ENCODE measurements at regions not wholly inside any gene's neighbourhood (a gene's known extent, or its start where the extent isn't known, plus 50 kb on each side); places are given as distances from the start of the nearest gene placed in this dataset.
A peak's percentile ranks its signal among the peaks of the same experiment; 100 is the strongest.

GRCh38 chr3:186487819-186488218, 56.4 kb downstream of the CRYGS start:
- Mint-ChIP-seq H3K4me3 (no peak overlapping the region), H3K27me3 (ENCODE audit: low read depth) (no peaks in the 10 kb centered on the region), H3K9me3 (no peaks in the 10 kb centered on the region), H3K36me3 (ENCODE audit: insufficient read depth in 2 of 2) (no peaks in the 10 kb centered on the region), H3K4me1 (ENCODE audit: low read depth) (peaks cover 13% of the 10 kb centered on the region), H3K27ac (no peak overlapping the region)
- ATAC-seq (replicated peaks in 1 of 2) (no peak), DNase-seq (no peak)

GRCh38 chr3:186487037-186487436, 57.1 kb downstream of the CRYGS start:
- Mint-ChIP-seq H3K4me3 (no peak overlapping the region), H3K4me1 (ENCODE audit: low read depth) (peaks cover 13% of the 10 kb centered on the region), H3K9me3 (no peaks in the 10 kb centered on the region), H3K27me3 (ENCODE audit: low read depth) (no peaks in the 10 kb centered on the region), H3K27ac (no peak overlapping the region), H3K36me3 (ENCODE audit: insufficient read depth in 2 of 2) (no peaks in the 10 kb centered on the region)
- DNase-seq (no peak), ATAC-seq (replicated peaks in 1 of 2) (no peak)

- H3K36me3 Mint-ChIP-seq (ENCODE audit: insufficient read depth in 2 of 2), result no peaks in the 10 kb centered on the region
- no peak overlapping the region for H3K4me3 Mint-ChIP-seq
- H3K9me3 Mint-ChIP-seq, result no peaks in the 10 kb centered on the region
- ATAC-seq (replicated peaks in 1 of 2) (no peak), DNase-seq (no peak)
- H3K27me3 Mint-ChIP-seq (ENCODE audit: low read depth), result no peaks in the 10 kb centered on the region
- H3K27ac Mint-ChIP-seq, result no peak overlapping the region
- peaks cover 11% of the 10 kb centered on the region for H3K4me1 Mint-ChIP-seq (ENCODE audit: low read depth)
These were observed 60.4 kb downstream of the CRYGS start for GRCh38 chr3:186483611-186484340.

GRCh38 chr3:186481526-186481925, 62.7 kb downstream of the CRYGS start:
- Mint-ChIP-seq H3K27me3 (ENCODE audit: low read depth) (no peaks in the 10 kb centered on the region), H3K36me3 (ENCODE audit: insufficient read depth in 2 of 2) (no peaks in the 10 kb centered on the region), H3K9me3 (no peaks in the 10 kb centered on the region), H3K4me3 (no peak overlapping the region), H3K4me1 (ENCODE audit: low read depth) (peaks cover 22% of the 10 kb centered on the region), H3K27ac (no peak overlapping the region)
- ATAC-seq (replicated peaks in 1 of 2) (no peak), DNase-seq (no peak)

- DNase-seq, result no peak
- peaks cover 34% of the 10 kb centered on the region for H3K4me1 Mint-ChIP-seq (ENCODE audit: low read depth)
- ATAC-seq (replicated peaks in 1 of 2), result peak in 1 of 2 donors; percentile 21
- no peak overlapping the region for H3K27ac Mint-ChIP-seq
- peak overlapping the region in 1 of 2 donors; percentile 50 for H3K4me3 Mint-ChIP-seq
- H3K9me3 Mint-ChIP-seq, result no peaks in the 10 kb centered on the region
- no peaks in the 10 kb centered on the region for H3K36me3 Mint-ChIP-seq (ENCODE audit: insufficient read depth in 2 of 2)
- H3K27me3 Mint-ChIP-seq (ENCODE audit: low read depth), result no peaks in the 10 kb centered on the region
These were observed 66.3 kb downstream of the CRYGS start for GRCh38 chr3:186477876-186478275.

GRCh38 chr3:186477033-186477432, 67.1 kb downstream of the CRYGS start:
- Mint-ChIP-seq H3K36me3 (ENCODE audit: insufficient read depth in 2 of 2) (no peaks in the 10 kb centered on the region), H3K27ac (no peak overlapping the region), H3K4me3 (peak overlapping the region in 1 of 2 donors; percentile 64), H3K4me1 (ENCODE audit: low read depth) (peaks cover 40% of the 10 kb centered on the region), H3K9me3 (no peaks in the 10 kb centered on the region), H3K27me3 (ENCODE audit: low read depth) (no peaks in the 10 kb centered on the region)
- DNase-seq (no peak), ATAC-seq (replicated peaks in 1 of 2) (no peak)

- no peak for DNase-seq
- Mint-ChIP-seq H3K4me3 (peak overlapping the region in 1 of 2 donors; percentile 64), H3K4me1 (ENCODE audit: low read depth) (peaks cover 40% of the 10 kb centered on the region), H3K36me3 (ENCODE audit: insufficient read depth in 2 of 2) (no peaks in the 10 kb centered on the region), H3K27ac (no peak overlapping the region), H3K9me3 (no peaks in the 10 kb centered on the region), H3K27me3 (ENCODE audit: low read depth) (no peaks in the 10 kb centered on the region)
- peak in 1 of 2 donors; percentile 56 for ATAC-seq (replicated peaks in 1 of 2)
These were observed 67.6 kb downstream of the CRYGS start for GRCh38 chr3:186476541-186476940.

GRCh38 chr3:186476044-186476468, 68.1 kb downstream of the CRYGS start:
- no peak overlapping the region for H3K27ac Mint-ChIP-seq
- no peaks in the 10 kb centered on the region for H3K36me3 Mint-ChIP-seq (ENCODE audit: insufficient read depth in 2 of 2)
- peaks cover 40% of the 10 kb centered on the region for H3K4me1 Mint-ChIP-seq (ENCODE audit: low read depth)
- H3K9me3 Mint-ChIP-seq, result no peaks in the 10 kb centered on the region
- peak; percentile 53 to 80 for ATAC-seq (replicated peaks in 1 of 2)
- DNase-seq, result peak in 1 of 2 donors; percentile 27
- H3K4me3 Mint-ChIP-seq, result peak overlapping the region in 1 of 2 donors; percentile 64
- no peaks in the 10 kb centered on the region for H3K27me3 Mint-ChIP-seq (ENCODE audit: low read depth)

GRCh38 chr3:186473166-186473565, 71.0 kb downstream of the CRYGS start:
- no peaks in the 10 kb centered on the region for H3K9me3 Mint-ChIP-seq
- H3K4me3 Mint-ChIP-seq, result no peak overlapping the region
- no peak for DNase-seq
- H3K27ac Mint-ChIP-seq, result no peak overlapping the region
- H3K36me3 Mint-ChIP-seq (ENCODE audit: insufficient read depth in 2 of 2), result no peaks in the 10 kb centered on the region
- no peak for ATAC-seq (replicated peaks in 1 of 2)
- peaks cover 34% of the 10 kb centered on the region for H3K4me1 Mint-ChIP-seq (ENCODE audit: low read depth)
- H3K27me3 Mint-ChIP-seq (ENCODE audit: low read depth), result no peaks in the 10 kb centered on the region

- ATAC-seq (replicated peaks in 1 of 2), result no peak
- no peak overlapping the region for H3K4me3 Mint-ChIP-seq
- no peak for DNase-seq
- no peaks in the 10 kb centered on the region for H3K27me3 Mint-ChIP-seq (ENCODE audit: low read depth)
- no peaks in the 10 kb centered on the region for H3K9me3 Mint-ChIP-seq
- no peaks in the 10 kb centered on the region for H3K36me3 Mint-ChIP-seq (ENCODE audit: insufficient read depth in 2 of 2)
- no peak overlapping the region for H3K27ac Mint-ChIP-seq
- H3K4me1 Mint-ChIP-seq (ENCODE audit: low read depth), result peaks cover 28% of the 10 kb centered on the region
These were observed 71.6 kb downstream of the CRYGS start for GRCh38 chr3:186472456-186473008.

- no peak for DNase-seq
- no peak overlapping the region for H3K27ac Mint-ChIP-seq
- H3K36me3 Mint-ChIP-seq (ENCODE audit: insufficient read depth in 2 of 2), result no peaks in the 10 kb centered on the region
- peaks cover 20% of the 10 kb centered on the region for H3K4me1 Mint-ChIP-seq (ENCODE audit: low read depth)
- ATAC-seq (replicated peaks in 1 of 2), result no peak
- no peak overlapping the region for H3K4me3 Mint-ChIP-seq
- H3K9me3 Mint-ChIP-seq, result no peaks in the 10 kb centered on the region
- H3K27me3 Mint-ChIP-seq (ENCODE audit: low read depth), result no peaks in the 10 kb centered on the region
These were observed 72.4 kb downstream of the CRYGS start for GRCh38 chr3:186471771-186472170.

GRCh38 chr3:186469525-186469924, 74.7 kb downstream of the CRYGS start:
- Mint-ChIP-seq H3K4me1 (ENCODE audit: low read depth) (peaks cover 6% of the 10 kb centered on the region), H3K27me3 (ENCODE audit: low read depth) (no peaks in the 10 kb centered on the region), H3K4me3 (no peak overlapping the region), H3K27ac (no peak overlapping the region), H3K9me3 (no peaks in the 10 kb centered on the region), H3K36me3 (ENCODE audit: insufficient read depth in 2 of 2) (no peaks in the 10 kb centered on the region)
- DNase-seq (no peak), ATAC-seq (replicated peaks in 1 of 2) (no peak)

GRCh38 chr3:186467969-186468368, 76.2 kb downstream of the CRYGS start:
- ATAC-seq (replicated peaks in 1 of 2), result no peak

More at GRCh38 chr3:186467969-186468368, 76.2 kb downstream of the CRYGS start:
- no peak overlapping the region for H3K27ac Mint-ChIP-seq
- no peaks in the 10 kb centered on the region for H3K36me3 Mint-ChIP-seq (ENCODE audit: insufficient read depth in 2 of 2)
- H3K9me3 Mint-ChIP-seq, result no peaks in the 10 kb centered on the region
- peaks cover 6% of the 10 kb centered on the region for H3K4me1 Mint-ChIP-seq (ENCODE audit: low read depth)
- no peak overlapping the region for H3K4me3 Mint-ChIP-seq
- DNase-seq, result no peak
- no peaks in the 10 kb centered on the region for H3K27me3 Mint-ChIP-seq (ENCODE audit: low read depth)

Measured in activated T-cell treated with anti-CD3 and anti-CD28 coated beads, Interleukin-2, amount 50 U/mL, for 72 hours (primary cell).